CD4-positive, alpha-beta memory T cell (primary cell): ENCODE measurements at regions not wholly inside any gene's neighbourhood (a gene's known extent, or its start where the extent isn't known, plus 50 kb on each side); places are given as distances from the start of the nearest gene placed in this dataset.
"Not testable (repeated sequence)": the region's sequence is repeated elsewhere in the genome, so short reads cannot be mapped to it uniquely, and the experiment has no call there.

Experiments
- CTCF ChIA-PET: fragments of 350-600 bp; sonication (Branson Sonifier 250); formaldehyde crosslinking; loops from one replicate; lab custom pipeline; 2021; ENCODE audit warnings: inconsistent platforms; ENCODE audit not compliant: partially characterized antibody; lab: Charles Lee
- POLR2A ChIA-PET: fragments of 350-600 bp; sonication (Branson Sonifier 250); formaldehyde crosslinking; loops from one replicate; lab custom pipeline; 2021; ENCODE audit not compliant: partially characterized antibody; lab: Charles Lee
- DNase-seq, 5 donors: peaks; one replicate each; pipeline versions ENCODE4 v3.0.0 to v3.0.0-alpha.2; 2020 to 2022; ENCODE audit warnings: mixed read lengths in 1 of 5
- H3K27ac ChIP-seq: one replicate; pipeline ENCODE4 v1.7.0; 2013; ENCODE audit warnings: low read depth, low read length
- H3K27me3 ChIP-seq: 2 replicates; pipeline ENCODE4 v1.7.0; 2013; ENCODE audit warnings: mild to moderate bottlenecking, low read length, moderate library complexity; ENCODE audit not compliant: insufficient read depth
- H3K36me3 ChIP-seq: 2 replicates; pipeline ENCODE4 v1.7.0; 2013; ENCODE audit warnings: mild to moderate bottlenecking, low read length, moderate library complexity; ENCODE audit not compliant: insufficient read depth
- H3K4me1 ChIP-seq: 2 replicates; pipeline ENCODE4 v1.7.0; 2013; ENCODE audit warnings: mild to moderate bottlenecking, low read length, moderate library complexity; ENCODE audit not compliant: insufficient read depth
- H3K4me3 ChIP-seq, 2 donors: one replicate each; pipeline ENCODE4 v1.7.0; 2013; ENCODE audit warnings: low read length in 2 of 2, mild to moderate bottlenecking in 1 of 2
- H3K9me3 ChIP-seq, 2 donors: one replicate each; pipeline ENCODE4 v1.7.0; 2013; ENCODE audit warnings: low read length in 2 of 2, control low read depth in 1 of 2; ENCODE audit not compliant: control insufficient read depth in 1 of 2
- H3K27ac Mint-ChIP-seq, 7 donors: one replicate each; pipeline ENCODE4 v1.8.0; 2020 to 2021; ENCODE audit warnings: mixed read lengths in 7 of 7, mild to moderate bottlenecking in 6 of 7, inconsistent platforms in 3 of 7, moderate library complexity in 3 of 7
- H3K27me3 Mint-ChIP-seq, 2 donors: one replicate each; pipeline ENCODE4 v1.8.0; 2020 to 2021; ENCODE audit warnings: mixed read lengths in 2 of 2
- H3K36me3 Mint-ChIP-seq, 2 donors: one replicate each; pipeline ENCODE4 v1.8.0; 2020 to 2021; ENCODE audit warnings: mixed read lengths in 2 of 2, inconsistent platforms in 1 of 2, mild to moderate bottlenecking in 1 of 2
- H3K4me1 Mint-ChIP-seq, 4 donors: one replicate each; pipeline ENCODE4 v1.8.0; 2020 to 2021; ENCODE audit warnings: mixed read lengths in 4 of 4, mild to moderate bottlenecking in 1 of 4
- H3K4me3 Mint-ChIP-seq, 8 donors: one replicate each; pipeline ENCODE4 v1.8.0; 2020 to 2021; ENCODE audit warnings: mixed read lengths in 8 of 8, mild to moderate bottlenecking in 7 of 8, moderate library complexity in 6 of 8, inconsistent platforms in 3 of 8
- H3K9me3 Mint-ChIP-seq, 8 donors: one replicate each; pipeline ENCODE4 v1.8.0; 2020 to 2021; ENCODE audit warnings: mixed read lengths in 8 of 8, mild to moderate bottlenecking in 5 of 8, inconsistent platforms in 3 of 8, moderate library complexity in 1 of 8
- intact Hi-C: fragments of 100-400 bp; cut with micrococcal nuclease; formaldehyde crosslinking; loops from one replicate; pipeline ENCODE4 v1.15.1; 2023

- Mint-ChIP-seq H3K4me3 (no peak overlapping the region), H3K27me3 (peaks cover 0 to 2% of the 10 kb centered on the region in 2 donors), H3K36me3 (no peaks in the 10 kb centered on the region), H3K4me1 (no peaks in the 10 kb centered on the region), H3K9me3 (no peaks in the 10 kb centered on the region), H3K27ac (no peak overlapping the region)
- Histone ChIP-seq H3K27ac (no peak overlapping the region), H3K4me1 (no peaks in the 10 kb centered on the region), H3K27me3 (no peaks in the 10 kb centered on the region), H3K36me3 (no peaks in the 10 kb centered on the region), H3K9me3 (no peaks in the 10 kb centered on the region), H3K4me3 (no peak overlapping the region)
- no peak for DNase-seq
- CTCF ChIA-PET, result no interaction called here
- intact Hi-C loops, result no loop called here
- POLR2A ChIA-PET, result no interaction called here
Measured at GRCh38 chr3:115401298-115401697, 222.0 kb upstream of the GAP43 start.

GRCh38 chr3:115401851-115402501 lies 221.3 kb upstream of the GAP43 start:
- no peaks in the 10 kb centered on the region for H3K4me1 ChIP-seq
- H3K4me3 ChIP-seq, result no peak overlapping the region
- Mint-ChIP-seq H3K4me1 (no peaks in the 10 kb centered on the region), H3K9me3 (no peaks in the 10 kb centered on the region), H3K27me3 (peaks cover 0 to 2% of the 10 kb centered on the region in 2 donors), H3K36me3 (no peaks in the 10 kb centered on the region), H3K4me3 (no peak overlapping the region), H3K27ac (no peak overlapping the region)
- H3K27ac ChIP-seq, result no peak overlapping the region
- H3K9me3 ChIP-seq, result no peaks in the 10 kb centered on the region
- CTCF ChIA-PET, result no interaction called here
- H3K27me3 ChIP-seq, result no peaks in the 10 kb centered on the region
- DNase-seq, result no peak
- intact Hi-C loops, result no loop called here
- no peaks in the 10 kb centered on the region for H3K36me3 ChIP-seq
- POLR2A ChIA-PET, result no interaction called here

GRCh38 chr3:115402651-115403050 lies 220.7 kb upstream of the GAP43 start:
- Histone ChIP-seq H3K4me1 (no peaks in the 10 kb centered on the region), H3K9me3 (no peaks in the 10 kb centered on the region), H3K27me3 (no peaks in the 10 kb centered on the region), H3K4me3 (no peak overlapping the region), H3K27ac (no peak overlapping the region), H3K36me3 (no peaks in the 10 kb centered on the region)
- no peaks in the 10 kb centered on the region for H3K4me1 Mint-ChIP-seq
- H3K9me3 Mint-ChIP-seq, result no peaks in the 10 kb centered on the region
- CTCF ChIA-PET, result no interaction called here
- H3K4me3 Mint-ChIP-seq, result no peak overlapping the region
- intact Hi-C loops, result no loop called here
- H3K36me3 Mint-ChIP-seq, result no peaks in the 10 kb centered on the region
- POLR2A ChIA-PET, result no interaction called here
- peaks cover 0 to 2% of the 10 kb centered on the region in 2 donors for H3K27me3 Mint-ChIP-seq
- DNase-seq, result no peak
- no peak overlapping the region for H3K27ac Mint-ChIP-seq

DNA sequence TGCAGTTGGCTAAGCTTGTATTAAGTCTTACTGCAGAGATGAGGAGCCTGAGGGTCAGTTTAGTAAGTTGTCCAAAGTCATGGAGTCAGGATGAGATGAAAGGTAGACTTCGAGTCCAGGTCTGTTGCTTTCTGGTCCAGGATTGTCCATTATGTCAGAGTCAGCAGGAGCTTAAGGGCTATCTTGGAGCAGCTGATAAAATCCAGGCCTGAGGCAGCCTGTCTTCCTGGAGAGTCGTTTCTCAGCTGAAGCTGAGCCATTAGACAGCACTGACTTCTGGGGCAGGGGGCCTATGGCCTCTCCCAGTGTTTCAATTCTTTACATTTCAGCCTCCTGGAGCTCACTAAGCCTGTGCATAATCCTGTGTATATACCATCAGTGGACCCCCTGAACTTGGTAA lies 219.5 kb upstream of the GAP43 start:
- Mint-ChIP-seq H3K27ac (no peak overlapping the region), H3K4me1 (no peaks in the 10 kb centered on the region), H3K4me3 (no peak overlapping the region), H3K36me3 (no peaks in the 10 kb centered on the region), H3K9me3 (peaks cover 0 to 2% (median 0%) of the 10 kb centered on the region in 8 donors), H3K27me3 (peaks cover 0 to 2% of the 10 kb centered on the region in 2 donors)
- ChIA-PET CTCF (interaction anchor here (0.5 kb wide), 1 partner anchor 283 kb away, joined by 3 read pairs; no protein-coding TSS in a partner anchor), POLR2A (no interaction called here)
- intact Hi-C loops, result no loop called here
- Histone ChIP-seq H3K4me3 (no peak overlapping the region), H3K4me1 (no peaks in the 10 kb centered on the region), H3K36me3 (no peaks in the 10 kb centered on the region), H3K27me3 (no peaks in the 10 kb centered on the region), H3K9me3 (no peaks in the 10 kb centered on the region), H3K27ac (no peak overlapping the region)
- DNase-seq, result no peak

DNA sequence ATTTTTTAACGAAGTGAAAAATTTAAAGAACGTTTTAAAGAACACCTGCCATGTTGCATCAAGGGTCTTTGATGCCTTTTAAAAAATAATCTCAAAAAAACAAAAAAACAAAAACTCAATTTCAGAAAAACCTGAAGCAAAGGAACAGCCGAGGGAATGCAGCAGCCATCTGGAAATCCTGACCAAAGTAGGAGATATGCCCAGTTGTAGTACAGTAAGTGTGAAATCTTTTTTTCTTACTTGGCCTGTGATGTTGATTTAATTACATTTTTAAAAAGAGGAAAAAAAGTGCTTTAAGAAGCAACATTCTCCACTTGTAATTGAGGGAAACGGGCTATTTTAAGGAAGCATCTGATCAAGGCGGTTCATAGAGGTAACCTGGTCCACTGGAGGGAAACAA lies 213.7 kb upstream of the GAP43 start:
- ChIA-PET CTCF (no interaction called here), POLR2A (no interaction called here)
- Mint-ChIP-seq H3K27ac (no peak overlapping the region), H3K27me3 (no peaks in the 10 kb centered on the region), H3K4me3 (no peak overlapping the region), H3K4me1 (no peaks in the 10 kb centered on the region), H3K36me3 (no peaks in the 10 kb centered on the region), H3K9me3 (peaks cover 0 to 2% (median 0%) of the 10 kb centered on the region in 8 donors)
- Histone ChIP-seq H3K36me3 (no peaks in the 10 kb centered on the region), H3K4me1 (no peaks in the 10 kb centered on the region), H3K9me3 (no peaks in the 10 kb centered on the region), H3K27me3 (no peaks in the 10 kb centered on the region), H3K4me3 (no peak overlapping the region), H3K27ac (no peak overlapping the region)
- intact Hi-C loops, result no loop called here
- DNase-seq, result no peak

DNA sequence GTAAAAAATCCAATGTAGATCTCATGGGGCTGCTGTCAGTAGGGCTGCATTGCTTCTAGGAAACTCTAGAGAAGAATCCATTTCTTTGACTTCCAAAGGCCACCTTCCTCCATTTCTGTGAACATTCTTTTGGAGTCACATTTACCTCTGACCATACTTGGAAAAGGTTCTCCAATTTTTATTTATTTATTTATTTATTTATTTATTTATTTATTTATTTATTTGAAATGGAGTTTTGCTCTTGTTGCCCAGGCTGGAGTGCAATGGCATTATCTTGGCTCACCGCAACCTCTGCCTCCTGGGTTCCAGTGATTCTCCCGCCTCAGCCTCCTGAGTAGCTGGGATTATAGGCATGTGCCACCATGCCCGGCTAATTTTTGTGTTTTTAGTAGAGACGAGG lies 208.7 kb upstream of the GAP43 start:
- CTCF ChIA-PET, result interaction anchor here (1.2 kb wide), 1 partner anchor 421 kb away, joined by 3 read pairs; no protein-coding TSS in a partner anchor
- DNase-seq, POLR2A ChIA-PET, H3K36me3 Mint-ChIP-seq, H3K4me3 Mint-ChIP-seq, H3K27me3 Mint-ChIP-seq, H3K27ac Mint-ChIP-seq, H3K4me1 Mint-ChIP-seq, H3K36me3 ChIP-seq, intact Hi-C loops, H3K9me3 Mint-ChIP-seq, H3K27me3 ChIP-seq, H3K4me1 ChIP-seq, H3K9me3 ChIP-seq, H3K27ac ChIP-seq, H3K4me3 ChIP-seq: not testable (repeated sequence)

DNA sequence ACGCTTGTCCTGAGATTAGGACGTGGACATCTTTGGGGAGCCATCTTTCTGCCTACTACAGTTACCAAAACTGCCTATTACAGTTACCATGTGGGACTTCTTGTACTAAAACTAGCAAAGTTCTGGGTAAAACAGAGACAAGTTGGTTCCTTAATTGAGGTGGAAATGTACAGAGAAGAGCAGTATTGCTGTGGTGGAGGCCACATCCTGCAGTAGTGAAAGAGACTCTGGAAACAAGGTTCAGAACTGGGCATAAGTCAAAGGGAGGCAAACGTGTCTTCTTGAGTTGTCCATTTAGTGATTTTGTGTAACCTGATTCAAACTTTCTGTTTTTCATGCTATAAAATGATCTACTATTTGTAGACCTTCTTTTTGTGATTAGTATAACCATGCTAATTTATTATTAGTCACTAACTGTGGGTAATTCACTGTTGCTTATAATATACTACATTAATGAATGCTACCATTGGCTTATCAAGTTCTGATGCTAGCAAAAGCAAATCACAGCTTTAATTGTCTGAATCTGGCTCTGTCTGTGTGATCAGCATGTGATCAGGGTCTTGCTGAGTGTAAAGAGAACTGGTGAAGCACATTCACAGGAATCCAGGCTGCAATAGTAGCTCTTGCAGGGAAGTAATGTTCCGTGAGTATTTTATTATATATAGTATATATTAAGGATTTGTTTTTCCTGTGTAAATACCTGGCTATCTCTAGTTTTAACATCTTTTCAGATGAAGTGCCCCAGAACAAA lies 207.9 kb upstream of the GAP43 start:
- CTCF ChIA-PET, result no interaction called here
- peaks cover 0 to 2% (median 0%) of the 10 kb centered on the region in 8 donors for H3K9me3 Mint-ChIP-seq
- H3K27ac Mint-ChIP-seq, result no peak overlapping the region
- H3K4me1 ChIP-seq, result no peaks in the 10 kb centered on the region
- POLR2A ChIA-PET, result no interaction called here
- intact Hi-C loops, result no loop called here
- no peak overlapping the region for H3K4me3 Mint-ChIP-seq
- peaks cover 4 to 9% (median 5%) of the 10 kb centered on the region in 4 donors for H3K4me1 Mint-ChIP-seq
- no peak overlapping the region for H3K4me3 ChIP-seq
- H3K27me3 ChIP-seq, result no peaks in the 10 kb centered on the region
- no peaks in the 10 kb centered on the region for H3K36me3 Mint-ChIP-seq
- H3K9me3 ChIP-seq, result no peaks in the 10 kb centered on the region
- no peak overlapping the region for H3K27ac ChIP-seq
- no peak for DNase-seq
- no peaks in the 10 kb centered on the region for H3K27me3 Mint-ChIP-seq
- H3K36me3 ChIP-seq, result no peaks in the 10 kb centered on the region
